ENCODE measurements at regions not wholly inside any gene's neighbourhood (a gene's known extent, or its start where the extent isn't known, plus 50 kb on each side); places are given as distances from the start of the nearest gene placed in this dataset.

- Mint-ChIP-seq H3K4me3 (ENCODE audit: unreplicated experiment) (no peak overlapping the region), H3K9me3 (ENCODE audit: unreplicated experiment) (no peaks in the 10 kb centered on the region), H3K4me1 (ENCODE audit: insufficient read depth, unreplicated experiment) (no peaks in the 10 kb centered on the region), H3K36me3 (ENCODE audit: insufficient read depth, unreplicated experiment) (no peaks in the 10 kb centered on the region), H3K27me3 (ENCODE audit: insufficient read depth, unreplicated experiment) (peaks cover 94% of the 10 kb centered on the region), H3K27ac (ENCODE audit: low read depth, unreplicated experiment) (no peak overlapping the region)
- TF ChIP-seq CTCF (IDR thresholded peaks at IDR 0.05; ENCODE audit: unreplicated experiment): no peak
- CTCF ChIA-PET: interaction anchor here (0.6 kb wide), 1 partner anchor 95 kb away, joined by 3 read pairs; no protein-coding TSS in a partner anchor
- DNase-seq (ENCODE audit: unreplicated experiment): no peak
- BruUV-seq (replicated peaks): no TSS peak
- POLR2A ChIA-PET: no interaction called here
- intact Hi-C loops (cut with micrococcal nuclease): no loop called here
Observed at GRCh38 chr10:100687143-100688003, 58.0 kb upstream of the PAX2 start.

GRCh38 chr10:100688201-100688600 lies 57.2 kb upstream of the PAX2 start:
- TF ChIP-seq CTCF (IDR thresholded peaks at IDR 0.05; ENCODE audit: unreplicated experiment): no peak
- Mint-ChIP-seq H3K36me3 (ENCODE audit: insufficient read depth, unreplicated experiment) (no peaks in the 10 kb centered on the region), H3K27ac (ENCODE audit: low read depth, unreplicated experiment) (no peak overlapping the region), H3K4me3 (ENCODE audit: unreplicated experiment) (no peak overlapping the region), H3K27me3 (ENCODE audit: insufficient read depth, unreplicated experiment) (peaks cover 94% of the 10 kb centered on the region), H3K9me3 (ENCODE audit: unreplicated experiment) (no peaks in the 10 kb centered on the region), H3K4me1 (ENCODE audit: insufficient read depth, unreplicated experiment) (no peaks in the 10 kb centered on the region)
- DNase-seq (ENCODE audit: unreplicated experiment): no peak
- ChIA-PET CTCF (interaction anchor here (0.6 kb wide), 1 partner anchor 94 kb away, joined by 3 read pairs; no protein-coding TSS in a partner anchor), POLR2A (no interaction called here)
- intact Hi-C loops (cut with micrococcal nuclease): no loop called here
- no TSS peak for BruUV-seq (replicated peaks)

GRCh38 chr10:100693821-100694220 lies 51.6 kb upstream of the PAX2 start:
- no peak for DNase-seq (ENCODE audit: unreplicated experiment)
- peaks cover 8% of the 10 kb centered on the region for H3K4me1 Mint-ChIP-seq (ENCODE audit: insufficient read depth, unreplicated experiment)
- H3K36me3 Mint-ChIP-seq (ENCODE audit: insufficient read depth, unreplicated experiment): no peaks in the 10 kb centered on the region
- CTCF ChIA-PET: interaction anchor here (0.7 to 1.1 kb wide), 2 partner anchors 31 to 55 kb away, joined by 3 to 4 read pairs; no protein-coding TSS in a partner anchor
- H3K27me3 Mint-ChIP-seq (ENCODE audit: insufficient read depth, unreplicated experiment): peaks cover 39% of the 10 kb centered on the region
- POLR2A ChIA-PET: no interaction called here
- no peak overlapping the region for H3K4me3 Mint-ChIP-seq (ENCODE audit: unreplicated experiment)
- no peak for TF ChIP-seq CTCF (IDR thresholded peaks at IDR 0.05; ENCODE audit: unreplicated experiment)
- intact Hi-C loops (cut with micrococcal nuclease): no loop called here
- no TSS peak for BruUV-seq (replicated peaks)
- H3K27ac Mint-ChIP-seq (ENCODE audit: low read depth, unreplicated experiment): no peak overlapping the region
- H3K9me3 Mint-ChIP-seq (ENCODE audit: unreplicated experiment): no peaks in the 10 kb centered on the region

Data from MCF 10A (cell line).